GM18907 (cell line): ENCODE measurements at regions not wholly inside any gene's neighbourhood (a gene's known extent, or its start where the extent isn't known, plus 50 kb on each side); places are given as distances from the start of the nearest gene placed in this dataset.
"Not testable (repeated sequence)": the region's sequence is repeated elsewhere in the genome, so short reads cannot be mapped to it uniquely, and the experiment has no call there.

ENCODE experiments used
- ATAC-seq: cut with Tn5 transposase; IDR thresholded peaks from one replicate; pipeline ENCODE4 v1.9.1; 2021; ENCODE audit warnings: mild to moderate bottlenecking, moderate library complexity; ENCODE audit not compliant: unreplicated experiment

DNA sequence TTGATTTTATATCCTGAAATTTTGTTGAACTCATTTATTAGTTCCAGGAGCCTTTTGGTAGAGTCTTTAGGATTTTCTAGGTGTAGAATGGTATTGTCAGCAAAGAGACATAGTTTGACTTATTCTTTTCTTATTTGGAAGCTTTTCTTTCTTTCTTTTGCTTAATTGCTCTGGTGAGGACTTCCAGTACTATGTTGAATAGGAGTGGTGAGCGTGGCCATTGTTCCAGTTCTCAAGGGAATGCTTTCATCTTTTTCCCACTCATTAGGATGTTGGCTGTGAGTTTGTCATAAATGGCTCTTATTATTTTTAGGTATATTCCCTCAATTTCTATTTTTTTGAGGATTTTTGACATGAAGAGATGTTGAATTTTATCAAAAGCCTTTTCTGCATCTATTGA lies 182.2 kb upstream of the SPRY2 start:
- ATAC-seq, result no peak

DNA sequence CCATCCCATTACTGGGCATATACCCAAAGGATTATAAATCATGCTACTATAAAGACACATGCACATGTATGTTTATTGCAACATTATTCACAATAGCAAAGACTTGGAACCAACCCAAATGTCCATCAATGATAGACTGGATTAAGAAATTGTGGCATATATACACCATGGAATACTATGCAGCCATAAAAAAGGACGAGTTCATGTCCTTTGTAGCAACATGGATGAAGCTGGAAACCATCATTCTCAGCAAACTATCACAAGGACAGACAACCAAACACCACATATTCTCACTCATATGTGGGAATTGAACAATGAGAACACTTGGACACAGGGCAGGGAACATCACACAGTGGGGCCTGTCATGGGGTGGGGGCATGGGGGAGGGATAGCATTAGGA lies 181.5 kb upstream of the SPRY2 start:
- not testable (repeated sequence) for ATAC-seq

- no peak for ATAC-seq
These were observed 176.0 kb upstream of the SPRY2 start for GRCh38 chr13:80516818-80517348.

GRCh38 chr13:80515296-80515695 lies 174.4 kb upstream of the SPRY2 start:
- ATAC-seq, result no peak

DNA sequence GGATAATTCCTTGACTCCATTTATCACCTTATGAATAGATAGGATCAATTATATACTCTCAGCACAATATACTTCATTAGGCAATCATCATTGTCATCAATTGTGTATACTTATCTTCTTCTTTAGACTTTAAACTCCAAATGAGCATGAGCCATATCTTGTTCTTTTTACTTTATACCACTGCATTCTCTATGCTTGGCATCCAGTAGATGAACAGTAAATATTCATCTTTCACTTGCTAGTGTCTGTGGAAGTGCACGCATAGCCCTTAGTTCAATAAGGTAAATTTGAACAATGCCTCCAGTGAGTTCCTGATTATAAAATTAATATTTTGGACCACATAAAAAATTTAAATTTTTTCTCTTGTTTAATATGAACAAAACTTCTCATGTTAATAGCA lies 172.3 kb upstream of the SPRY2 start:
- no peak for ATAC-seq

DNA sequence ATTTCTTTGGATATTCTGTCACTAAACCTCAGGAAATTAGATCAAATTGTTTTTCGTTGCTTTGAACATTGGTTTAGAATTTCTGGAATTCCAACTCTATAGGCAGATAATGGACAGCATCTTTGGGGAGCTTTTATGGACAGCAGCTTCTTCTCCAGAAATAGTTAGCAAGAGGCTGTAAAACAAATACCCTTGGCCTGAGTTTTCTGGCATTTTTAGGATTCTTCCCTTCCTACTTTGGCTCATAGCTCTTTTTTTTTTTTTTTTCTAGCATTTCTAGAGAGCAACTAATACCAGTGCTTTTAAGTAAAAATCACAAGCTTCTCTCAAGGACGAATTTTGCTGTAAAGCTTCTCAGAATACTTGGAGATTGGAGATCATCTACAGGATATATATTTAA lies 169.8 kb upstream of the SPRY2 start:
- no peak for ATAC-seq

DNA sequence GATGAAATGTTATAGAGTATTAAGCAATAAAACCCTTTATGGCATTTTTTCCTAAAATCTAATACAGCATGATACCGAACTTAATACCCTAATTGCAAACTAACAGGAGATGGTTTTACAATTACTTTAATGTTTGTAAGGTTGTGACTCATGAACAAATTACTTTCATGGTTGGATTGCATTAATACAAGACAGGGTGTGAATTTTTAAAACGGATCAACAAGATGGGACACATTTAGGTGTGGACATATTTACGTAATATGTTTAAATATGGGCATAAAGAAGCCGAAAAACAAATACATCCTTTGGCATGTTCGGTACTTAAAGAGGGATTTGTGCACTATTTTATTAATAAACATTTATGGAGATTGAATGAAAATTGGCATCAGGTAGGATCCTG lies 168.3 kb upstream of the SPRY2 start:
- ATAC-seq, result no peak

GRCh38 chr13:80508031-80508430 lies 167.1 kb upstream of the SPRY2 start:
- no peak for ATAC-seq

DNA sequence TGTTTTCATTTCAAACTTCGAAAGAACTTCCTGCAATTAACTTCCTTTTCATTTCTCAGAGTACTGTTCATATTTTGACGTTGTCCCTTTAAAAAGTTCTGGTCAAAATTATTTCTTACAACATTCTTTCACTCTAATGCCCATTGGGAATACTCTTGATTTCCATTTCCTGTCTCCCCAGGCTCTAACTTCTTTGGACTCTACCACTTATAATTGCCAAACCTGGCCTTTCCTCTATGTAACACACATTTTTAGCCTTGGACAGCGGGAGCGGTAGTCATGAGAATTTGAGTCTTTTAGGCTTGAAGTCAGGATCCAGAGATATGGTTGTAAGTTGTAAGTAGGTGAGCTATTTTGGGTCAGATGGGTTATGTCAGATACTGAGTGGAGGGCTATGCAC lies 163.5 kb upstream of the SPRY2 start:
- no peak for ATAC-seq

GRCh38 chr13:80502359-80502758 lies 161.4 kb upstream of the SPRY2 start:
- ATAC-seq, result no peak

- ATAC-seq, result no peak
These were observed 160.6 kb upstream of the SPRY2 start for GRCh38 chr13:80501556-80501955.

DNA sequence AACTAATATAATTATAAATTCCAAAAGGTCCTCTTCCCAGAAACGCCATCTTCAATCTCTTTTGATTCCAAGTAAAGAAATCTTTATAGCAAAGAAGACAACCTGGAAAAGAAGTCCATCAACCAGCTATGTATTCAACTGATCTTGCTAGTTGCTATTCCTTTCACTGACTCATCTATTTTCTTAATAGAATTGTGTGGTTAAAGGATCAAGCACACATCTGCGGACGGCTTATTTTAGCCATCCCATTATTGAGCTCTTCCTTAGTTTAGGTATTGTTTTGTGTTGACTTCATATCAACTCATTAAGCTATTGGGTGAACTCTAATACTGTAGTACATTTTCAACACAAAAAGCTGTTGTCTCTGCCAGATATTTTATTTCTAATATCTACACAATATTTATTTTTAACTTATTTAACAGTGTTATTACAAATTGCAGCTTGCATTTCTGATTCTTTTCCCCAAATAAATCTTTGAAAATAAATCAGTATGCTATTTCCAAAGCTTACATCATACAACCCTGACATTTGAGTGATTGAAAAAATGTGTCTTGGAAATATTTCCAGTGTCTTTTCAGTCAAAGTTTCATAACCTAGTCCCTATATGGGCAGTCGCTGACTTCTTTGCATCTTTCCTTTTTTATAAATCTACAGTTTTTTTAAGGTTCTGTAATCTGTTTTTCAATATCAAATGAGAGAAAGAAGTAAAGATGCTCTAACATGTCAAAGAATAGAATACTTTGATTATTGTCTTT lies 158.8 kb upstream of the SPRY2 start:
- no peak for ATAC-seq

DNA sequence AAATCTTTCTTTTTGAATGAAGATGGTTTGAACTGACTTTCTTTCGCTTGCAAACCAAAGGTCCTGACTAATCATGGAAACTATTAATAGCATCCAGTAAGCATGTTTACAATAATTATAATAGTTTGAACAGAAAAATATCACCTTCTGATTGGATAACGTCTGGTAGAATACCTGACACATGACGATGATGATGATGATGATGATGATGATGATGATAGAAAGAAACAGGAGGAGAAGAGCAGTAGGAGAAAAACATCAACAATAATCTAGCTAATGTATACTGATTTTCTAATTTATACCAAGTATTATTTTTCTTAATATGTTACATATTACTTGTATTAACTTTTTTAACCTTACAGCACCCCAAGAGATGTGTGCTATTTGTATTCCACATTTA lies 157.5 kb upstream of the SPRY2 start:
- ATAC-seq, result no peak

DNA sequence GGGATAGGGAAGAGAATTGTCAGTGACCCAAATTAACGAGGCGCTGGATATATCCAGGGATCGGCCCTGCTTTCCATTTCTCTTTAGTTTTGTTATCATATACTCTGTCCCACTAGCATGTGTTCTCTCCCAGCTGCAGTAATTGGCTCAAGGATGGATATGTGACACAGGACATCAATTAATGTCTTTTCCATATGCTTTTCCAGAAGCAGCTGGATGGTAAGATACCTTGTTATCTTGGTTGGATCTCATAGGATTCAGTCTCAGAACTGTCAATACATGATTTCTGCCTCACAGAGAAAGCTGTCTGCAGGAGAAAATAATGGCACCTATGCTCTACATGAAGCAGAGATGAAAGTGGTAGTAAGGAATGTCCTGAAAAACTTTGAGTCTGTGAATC lies 157.1 kb upstream of the SPRY2 start:
- no peak for ATAC-seq

DNA sequence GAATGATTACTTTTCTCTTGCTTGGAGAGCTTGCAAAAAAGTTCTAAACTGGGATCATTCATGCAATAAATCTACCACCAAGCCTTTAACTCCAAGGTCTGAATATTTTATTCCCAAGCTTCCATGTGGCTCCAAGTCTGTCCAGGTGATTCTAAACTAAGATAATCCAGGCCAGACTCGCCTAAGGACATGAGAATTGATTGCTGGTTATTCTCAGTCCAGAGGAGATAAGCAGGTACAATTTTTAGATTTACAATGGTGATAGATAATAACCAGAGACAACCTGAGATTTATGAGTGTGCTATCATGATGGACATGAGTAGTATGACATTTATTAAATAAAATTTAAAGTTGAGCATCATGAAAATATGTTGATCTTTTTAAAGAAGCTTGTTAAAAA lies 156.5 kb upstream of the SPRY2 start:
- no peak for ATAC-seq

DNA sequence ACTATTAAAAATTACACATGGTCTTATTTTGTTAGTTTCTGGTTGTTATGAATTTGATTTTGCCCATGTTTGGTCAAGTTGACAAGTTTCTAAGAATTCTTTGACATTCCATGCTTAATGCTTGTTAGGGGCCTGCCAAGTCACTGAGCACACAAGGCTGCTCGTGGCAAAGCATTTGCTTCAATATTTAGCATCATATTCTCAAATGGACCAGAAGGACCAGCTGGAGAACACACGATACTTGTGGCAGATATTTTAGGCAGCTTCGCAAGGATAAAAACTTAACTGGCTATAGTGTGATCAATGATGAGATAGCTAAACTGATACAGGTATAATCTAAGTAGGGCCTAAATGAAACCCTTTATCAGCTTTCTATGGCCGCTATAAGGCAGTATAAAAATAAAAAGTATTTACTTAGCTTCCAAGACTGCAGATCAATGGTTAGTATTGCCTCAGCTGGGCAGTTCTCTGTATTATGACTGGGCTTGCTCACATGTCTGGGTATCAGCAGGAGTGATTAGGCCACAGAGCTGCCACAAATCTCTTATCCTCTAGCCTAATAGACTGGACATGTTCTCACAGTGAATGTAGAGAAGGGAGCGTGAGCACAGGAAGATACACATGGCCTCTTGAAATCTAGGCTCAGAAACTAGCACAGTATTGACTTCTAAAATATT lies 155.9 kb upstream of the SPRY2 start:
- ATAC-seq, result no peak

DNA sequence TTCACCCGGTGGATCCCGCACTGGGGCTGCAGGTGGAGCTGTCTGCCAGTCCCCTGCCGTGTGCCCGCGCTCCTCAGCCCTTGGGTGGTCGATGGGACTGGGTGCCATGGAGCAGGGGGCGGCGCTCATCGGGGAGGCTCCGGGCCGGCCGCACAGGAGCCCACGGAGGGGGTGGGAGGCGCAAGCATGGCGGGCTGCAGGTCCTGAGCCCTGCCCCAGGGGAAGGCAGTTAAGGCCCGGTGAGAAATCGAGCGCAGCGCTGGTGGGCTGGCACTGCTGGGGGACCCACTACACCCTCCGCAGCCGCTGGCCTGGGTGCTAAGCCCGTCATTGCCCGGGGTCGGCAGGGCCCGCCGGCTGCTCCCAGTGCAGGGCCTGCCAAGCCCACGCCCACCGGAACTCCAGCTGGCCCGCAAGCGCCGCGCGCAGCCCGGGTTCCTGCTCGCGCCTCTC lies 149.6 kb upstream of the SPRY2 start:
- ATAC-seq, result not testable (repeated sequence)

- no peak for ATAC-seq
These were observed 145.5 kb upstream of the SPRY2 start for GRCh38 chr13:80486402-80486801.

GRCh38 chr13:80483157-80483556 lies 142.2 kb upstream of the SPRY2 start:
- ATAC-seq, result no peak

GRCh38 chr13:80481588-80481987 lies 140.7 kb upstream of the SPRY2 start:
- ATAC-seq, result no peak

DNA sequence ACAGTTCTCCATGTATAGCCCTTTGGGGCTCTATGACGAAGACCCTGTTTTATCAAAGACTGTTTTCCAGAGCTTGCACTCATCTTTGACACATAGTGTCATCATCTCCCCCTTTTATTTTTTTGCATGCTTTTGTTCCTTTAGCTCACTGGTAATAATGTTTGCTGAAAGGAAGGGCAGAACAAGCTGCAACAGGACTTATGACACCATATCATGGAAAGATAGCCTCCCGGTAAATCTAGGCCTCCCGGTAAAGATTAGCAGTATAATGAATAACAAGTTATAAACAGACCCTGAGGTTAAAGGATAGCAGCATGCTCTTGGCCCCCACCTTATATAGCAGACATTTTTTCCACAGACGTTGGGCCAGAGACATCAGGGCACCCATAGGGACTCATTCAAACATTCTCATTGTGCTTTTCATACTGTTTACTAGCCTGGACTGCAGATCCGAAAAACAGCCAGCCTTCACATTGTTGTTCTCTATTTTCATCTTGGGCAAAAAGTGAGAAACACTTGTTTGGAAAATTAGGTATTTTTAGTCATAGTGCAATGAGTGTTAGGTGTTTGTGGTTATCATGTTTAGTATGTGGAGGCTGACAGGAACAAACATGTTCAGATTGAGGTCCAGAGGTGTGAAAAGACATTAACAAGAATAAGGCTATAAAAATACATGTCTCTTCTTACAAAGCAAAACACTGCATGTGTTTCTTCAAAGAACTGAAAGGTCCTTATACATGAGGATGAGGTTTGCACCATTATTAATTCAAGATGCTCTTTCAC lies 136.9 kb upstream of the SPRY2 start:
- ATAC-seq, result no peak

DNA sequence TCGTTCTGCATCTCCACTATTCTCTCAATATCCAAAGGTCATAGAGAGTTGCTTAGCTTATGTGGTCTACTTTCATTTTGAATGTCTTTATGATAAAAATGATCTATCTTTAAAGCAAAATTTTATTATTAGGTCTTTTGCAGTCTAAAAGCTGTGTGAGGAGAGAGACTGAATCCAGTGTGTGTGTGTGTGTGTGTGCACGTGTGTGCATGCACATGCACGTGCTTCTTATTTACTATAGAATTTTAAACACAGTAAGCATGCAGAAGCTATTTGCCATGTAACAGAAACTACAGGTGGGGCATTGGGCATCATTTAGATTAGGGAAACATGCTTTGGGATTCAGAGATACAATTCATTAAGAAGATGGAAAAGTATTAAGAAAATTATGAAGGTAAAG lies 136.0 kb upstream of the SPRY2 start:
- ATAC-seq, result no peak
